HG03045 (cell line): ENCODE measurements at regions not wholly inside any gene's neighbourhood (a gene's known extent, or its start where the extent isn't known, plus 50 kb on each side); places are given as distances from the start of the nearest gene placed in this dataset.

Source experiments
- ATAC-seq: cut with Tn5 transposase; IDR thresholded peaks from one replicate; pipeline ENCODE4 v1.9.1; 2021; ENCODE audit warnings: mild to moderate bottlenecking, moderate library complexity; ENCODE audit not compliant: unreplicated experiment

GRCh38 chr12:90428465-90428864, 526.5 kb downstream of the CCER1 start:
- ATAC-seq = no peak

- ATAC-seq = no peak
Measured at GRCh38 chr12:90423965-90424364, 531.0 kb downstream of the CCER1 start.

- ATAC-seq = no peak
Measured at GRCh38 chr12:90410962-90411361, 544.0 kb downstream of the CCER1 start.

- ATAC-seq = no peak
Measured at GRCh38 chr12:90407841-90408240, 547.1 kb downstream of the CCER1 start.

GRCh38 chr12:90404071-90404470, 550.9 kb downstream of the CCER1 start:
- ATAC-seq = no peak

- no peak for ATAC-seq
Measured at GRCh38 chr12:90401185-90401584, 553.8 kb downstream of the CCER1 start.

- ATAC-seq = no peak
Measured at GRCh38 chr12:90399357-90399756, 555.6 kb downstream of the CCER1 start.

- no peak for ATAC-seq
Measured at GRCh38 chr12:90398285-90398836, 556.6 kb downstream of the CCER1 start.

- ATAC-seq = no peak
Measured at GRCh38 chr12:90396556-90396955, 558.4 kb downstream of the CCER1 start.

GRCh38 chr12:90393652-90394051, 561.3 kb downstream of the CCER1 start:
- no peak for ATAC-seq

- ATAC-seq = no peak
Measured at GRCh38 chr12:90393089-90393488, 561.9 kb downstream of the CCER1 start.

GRCh38 chr12:90390947-90391346, 564.0 kb downstream of the CCER1 start:
- no peak for ATAC-seq

- no peak for ATAC-seq
Measured at GRCh38 chr12:90368081-90368480, 586.9 kb downstream of the CCER1 start.

GRCh38 chr12:90366286-90366685, 588.7 kb downstream of the CCER1 start:
- ATAC-seq = no peak

GRCh38 chr12:90360300-90360699, 594.7 kb downstream of the CCER1 start:
- no peak for ATAC-seq

GRCh38 chr12:90355711-90356355, 599.1 kb downstream of the CCER1 start:
- ATAC-seq = no peak

- ATAC-seq = no peak
Measured at GRCh38 chr12:90343966-90344365, 611.0 kb downstream of the CCER1 start.

GRCh38 chr12:90342081-90342480, 612.9 kb downstream of the CCER1 start:
- no peak for ATAC-seq

- ATAC-seq = no peak
Measured at GRCh38 chr12:90339837-90340236, 615.1 kb downstream of the CCER1 start.

GRCh38 chr12:90338365-90338764, 616.6 kb downstream of the CCER1 start:
- ATAC-seq = no peak

GRCh38 chr12:90337018-90337417, 618.0 kb downstream of the CCER1 start:
- no peak for ATAC-seq

- ATAC-seq = no peak
Measured at GRCh38 chr12:90335566-90335965, 619.4 kb downstream of the CCER1 start.

- no peak for ATAC-seq
Measured at GRCh38 chr12:90333939-90334338, 621.0 kb downstream of the CCER1 start.
